Left lobe of liver (tissue), 2 donors: ENCODE measurements at regions not wholly inside any gene's neighbourhood (a gene's known extent, or its start where the extent isn't known, plus 50 kb on each side); places are given as distances from the start of the nearest gene placed in this dataset.
A peak's percentile ranks its signal among the peaks of the same experiment; 100 is the strongest.

Source experiments
- ATAC-seq: fragments of 200-7000 bp; cut with Tn5 transposase; one replicate; pipeline ENCODE4 v1.9.1; 2020; ENCODE audit warnings: mild to moderate bottlenecking, moderate library complexity
- DNase-seq: peaks from one replicate; pipeline ENCODE4 v3.0.0-alpha.2; 2020; ENCODE audit warnings: low spot score
- donor health status: DM: no; HTN: no; CAD: no; lungs with moderate emphysema.
- donor health status: DM: no; HTN: yes; CAD: no.

- ATAC-seq = no peak
- DNase-seq = no peak
Measured at GRCh38 chr9:14031810-14032209, 282.1 kb downstream of the NFIB start.

- DNase-seq (no peak), ATAC-seq (no peak)
Measured at GRCh38 chr9:14031060-14031414, 282.9 kb downstream of the NFIB start.

- no peak for ATAC-seq
Measured at GRCh38 chr9:14030375-14031059, 283.4 kb downstream of the NFIB start.

GRCh38 chr9:14029806-14030374 lies 284.1 kb downstream of the NFIB start:
- ATAC-seq (no peak), DNase-seq (no peak)

More at GRCh38 chr9:14030375-14031059, 283.4 kb downstream of the NFIB start:
- no peak for DNase-seq

GRCh38 chr9:14027116-14027800 lies 286.7 kb downstream of the NFIB start:
- ATAC-seq (peak; percentile 97), DNase-seq (peak; percentile 74)

GRCh38 chr9:14025741-14026140 lies 288.2 kb downstream of the NFIB start:
- DNase-seq (no peak), ATAC-seq (no peak)

GRCh38 chr9:14023285-14023684 lies 290.7 kb downstream of the NFIB start:
- DNase-seq = no peak
- ATAC-seq = no peak

GRCh38 chr9:14021871-14022525 lies 291.9 kb downstream of the NFIB start:
- ATAC-seq (no peak), DNase-seq (no peak)

- no peak for ATAC-seq
- no peak for DNase-seq
Measured at GRCh38 chr9:14018081-14018480, 295.9 kb downstream of the NFIB start.

- DNase-seq (no peak), ATAC-seq (no peak)
Measured at GRCh38 chr9:14014744-14015143, 299.2 kb downstream of the NFIB start.

GRCh38 chr9:14014218-14014617 lies 299.7 kb downstream of the NFIB start:
- DNase-seq = no peak
- ATAC-seq = no peak

- ATAC-seq (no peak), DNase-seq (no peak)
Measured at GRCh38 chr9:14011799-14012560, 302.0 kb downstream of the NFIB start.

GRCh38 chr9:14007190-14007769 lies 306.7 kb downstream of the NFIB start:
- no peak for DNase-seq
- ATAC-seq = no peak

GRCh38 chr9:14006386-14007187 lies 307.4 kb downstream of the NFIB start:
- no peak for DNase-seq
- ATAC-seq = no peak

GRCh38 chr9:14004110-14004509 lies 309.8 kb downstream of the NFIB start:
- DNase-seq (no peak), ATAC-seq (no peak)

GRCh38 chr9:13994240-13994639 lies 319.7 kb downstream of the NFIB start:
- ATAC-seq (no peak), DNase-seq (no peak)

GRCh38 chr9:13993632-13994185 lies 320.2 kb downstream of the NFIB start:
- DNase-seq (no peak), ATAC-seq (no peak)

GRCh38 chr9:13992138-13993088 lies 321.5 kb downstream of the NFIB start:
- no peak for ATAC-seq
- DNase-seq = no peak
